ENCODE measurements at regions not wholly inside any gene's neighbourhood (a gene's known extent, or its start where the extent isn't known, plus 50 kb on each side); places are given as distances from the start of the nearest gene placed in this dataset.

GRCh38 chr5:36377192-36377591 lies 75.5 kb upstream of the RANBP3L start:
- TF ChIP-seq CTCF (IDR thresholded peaks at IDR 0.05) (no peak), POLR2A (IDR thresholded peaks at IDR 0.05) (no peak)

All from thyroid gland (tissue), 4 donors.